GM18951 (cell line): ENCODE measurements at regions not wholly inside any gene's neighbourhood (a gene's known extent, or its start where the extent isn't known, plus 50 kb on each side); places are given as distances from the start of the nearest gene placed in this dataset.

ENCODE experiments used
- POLR2A ChIP-seq: IDR thresholded peaks from 4 replicates; pipeline ENCODE4 v1.6.1; 2011; ENCODE audit warnings: mild to moderate bottlenecking; ENCODE audit not compliant: insufficient read length, insufficient read depth; ENCODE audit errors: extremely low read depth
- in situ Hi-C: fragments of 300-500 bp; cut with MboI; formaldehyde crosslinking; loops from one replicate; pipeline ENCODE4 v1.12.0; 2022; ENCODE audit warnings: low sequenced_read_pairs, mixed read lengths, inconsistent platforms; ENCODE audit not compliant: unreplicated experiment

- no peak for TF ChIP-seq POLR2A
- in situ Hi-C loops: no loop called here
These were observed 125.1 kb downstream of the NCOR2 start for GRCh38 chr12:124442281-124442680.

- TF ChIP-seq POLR2A: no peak
- in situ Hi-C loops: no loop called here
These were observed 125.8 kb downstream of the NCOR2 start for GRCh38 chr12:124441443-124442194.

DNA sequence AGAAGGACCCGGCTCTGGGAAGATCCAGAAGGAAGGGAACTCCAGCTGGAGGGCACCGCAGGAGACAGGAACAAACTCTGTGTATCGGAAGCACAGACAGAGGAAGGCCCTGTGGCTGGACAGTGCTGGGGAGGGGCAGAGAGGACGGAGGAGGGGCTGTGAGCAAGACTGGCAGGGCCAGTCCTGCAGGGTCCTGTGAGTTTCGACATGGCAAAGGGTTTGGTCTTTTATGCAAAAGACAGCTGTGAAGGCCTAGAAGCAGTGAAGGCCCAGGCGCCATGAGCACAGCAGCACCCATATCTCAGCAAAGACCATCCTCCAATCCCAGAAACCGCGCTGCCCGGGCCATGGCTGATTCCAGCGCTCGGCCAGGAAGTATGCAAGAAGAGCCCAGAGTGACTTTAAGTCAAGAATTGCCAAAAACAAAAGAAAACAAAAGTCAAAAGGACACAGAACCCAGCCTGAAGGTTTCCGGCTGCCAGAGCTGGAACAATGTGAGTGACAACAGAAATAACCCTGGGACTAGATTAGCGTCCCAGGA, 126.5 kb downstream of the NCOR2 start:
- TF ChIP-seq POLR2A: no peak

DNA sequence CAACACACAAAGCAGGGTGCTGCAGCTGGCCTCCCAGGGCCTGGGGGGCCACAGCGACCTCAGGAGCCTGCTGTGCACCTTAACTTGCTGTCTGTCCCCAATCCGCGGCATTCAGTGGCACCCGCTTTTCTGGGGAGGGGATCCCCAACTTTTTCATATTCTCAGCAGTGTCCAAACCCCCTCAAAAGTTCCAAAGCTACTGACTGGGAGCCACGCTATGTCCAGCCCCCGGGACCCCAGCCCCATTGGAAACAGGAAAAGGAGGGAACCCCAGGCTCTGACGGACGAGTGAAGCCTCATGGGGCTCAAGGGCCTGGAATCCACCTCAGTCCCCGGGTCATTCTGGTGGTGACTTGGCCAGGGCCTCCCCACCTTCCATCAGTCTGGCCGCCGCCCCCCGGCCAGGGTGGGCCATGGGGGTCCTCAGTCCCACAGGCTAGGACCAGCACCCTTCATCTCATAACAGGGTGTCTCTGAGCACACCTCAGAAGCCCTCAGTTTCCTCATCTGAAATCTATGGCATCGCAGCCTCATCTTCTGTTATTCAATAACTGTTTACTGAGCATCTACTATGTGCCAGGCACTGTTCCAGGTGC, 127.3 kb downstream of the NCOR2 start:
- no peak for TF ChIP-seq POLR2A
- in situ Hi-C loops: no loop called here

More for the DNA sequence above, 126.5 kb downstream of the NCOR2 start:
- in situ Hi-C loops: no loop called here

GRCh38 chr12:124438437-124439056, 128.9 kb downstream of the NCOR2 start:
- no peak for TF ChIP-seq POLR2A

DNA sequence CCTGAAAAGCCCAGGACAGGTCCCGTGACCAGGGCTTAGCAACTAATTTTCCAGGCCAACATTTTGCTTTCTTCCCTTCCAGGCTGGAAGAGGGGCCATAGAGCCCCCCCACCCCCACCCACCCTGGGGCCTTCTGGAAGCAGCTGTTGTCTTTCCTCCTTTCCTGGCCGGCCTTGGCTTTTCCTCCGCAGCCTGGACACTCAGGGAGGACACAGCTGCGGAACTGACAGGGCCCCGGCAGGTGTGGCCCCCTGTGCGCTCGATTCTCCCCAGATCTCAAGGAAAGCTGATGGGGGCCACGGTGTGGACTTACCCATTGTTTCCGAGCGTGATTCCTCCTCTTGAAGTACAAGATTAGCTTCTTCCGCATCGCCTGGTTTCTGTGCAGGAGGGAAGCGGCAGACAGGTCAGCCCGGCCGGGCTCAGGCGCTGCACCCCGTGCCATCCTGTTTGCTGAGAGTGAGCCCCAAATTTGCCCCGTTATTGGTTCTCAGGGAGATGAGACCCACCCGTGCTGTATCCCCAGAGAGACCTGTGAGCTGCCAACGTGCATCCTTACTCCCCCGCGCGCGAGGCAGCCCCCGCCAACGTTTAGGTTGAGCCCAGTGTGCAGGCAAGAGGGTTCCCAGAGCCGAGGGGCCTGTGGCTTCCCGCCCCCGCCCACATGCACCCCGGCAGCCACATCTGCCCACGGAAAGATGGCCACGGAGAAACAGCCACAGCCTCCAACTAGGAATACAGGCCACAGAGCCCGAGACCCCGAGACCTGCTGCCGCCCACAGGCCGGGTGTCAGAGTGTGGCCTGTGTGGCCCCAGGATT, 129.6 kb downstream of the NCOR2 start:
- TF ChIP-seq POLR2A: no peak
- in situ Hi-C loops: no loop called here

More at GRCh38 chr12:124438437-124439056, 128.9 kb downstream of the NCOR2 start:
- in situ Hi-C loops: no loop called here

- in situ Hi-C loops: no loop called here
These were observed 130.3 kb downstream of the NCOR2 start for GRCh38 chr12:124437121-124437520.

GRCh38 chr12:124436366-124436765, 131.0 kb downstream of the NCOR2 start:
- in situ Hi-C loops: no loop called here
- no peak for TF ChIP-seq POLR2A

More at GRCh38 chr12:124437121-124437520, 130.3 kb downstream of the NCOR2 start:
- no peak for TF ChIP-seq POLR2A

GRCh38 chr12:124435806-124436345, 131.5 kb downstream of the NCOR2 start:
- TF ChIP-seq POLR2A: no peak
- in situ Hi-C loops: no loop called here

- no peak for TF ChIP-seq POLR2A
- in situ Hi-C loops: no loop called here
These were observed 132.2 kb downstream of the NCOR2 start for GRCh38 chr12:124434951-124435805.

GRCh38 chr12:124434354-124434753, 133.1 kb downstream of the NCOR2 start:
- in situ Hi-C loops: no loop called here
- no peak for TF ChIP-seq POLR2A

DNA sequence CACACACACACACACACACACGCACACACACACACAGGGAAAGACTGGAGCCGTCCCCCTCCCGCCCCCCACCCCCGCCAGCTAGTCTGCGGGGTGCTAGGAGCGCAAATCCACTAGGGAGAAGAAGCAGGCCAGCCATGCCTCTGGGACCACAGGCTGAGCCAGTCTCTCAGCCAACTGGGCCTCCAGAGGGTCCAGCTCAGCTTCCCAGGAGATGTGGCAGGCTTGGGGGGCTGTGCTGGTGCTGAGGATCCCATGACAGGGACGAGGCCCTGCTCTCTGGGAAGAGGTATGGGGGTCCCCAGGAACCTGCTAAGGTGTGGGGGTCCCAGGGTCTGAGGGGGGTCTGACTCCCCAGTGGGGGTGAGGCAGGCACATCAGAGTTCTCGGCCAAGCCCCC, 133.5 kb downstream of the NCOR2 start:
- no peak for TF ChIP-seq POLR2A
- in situ Hi-C loops: no loop called here
